A549 (cell line): ENCODE measurements at regions not wholly inside any gene's neighbourhood (a gene's known extent, or its start where the extent isn't known, plus 50 kb on each side); places are given as distances from the start of the nearest gene placed in this dataset.

ENCODE experiments used
- ATAC-seq, 2 experiments: fragments of 200-7000 bp in 1 of 2; fragments of >200 bp in 1 of 2; cut with Nextera tagmentation in 1 of 2; cut with Tn5 transposase in 1 of 2; 3 replicates each; pipeline versions ENCODE4 v1.8.0 to v1.9.1; 2018 to 2020; ENCODE audit warnings: mild to moderate bottlenecking in 1 of 2, moderate library complexity in 1 of 2
- CTCF ChIA-PET: fragments of 300-600 bp; sonication (Branson Sonifier 250); formaldehyde crosslinking; extraction: SDS; loops from one replicate; lab custom pipeline; 2021; ENCODE audit warnings: antibody characterized with exemption, inconsistent platforms; lab: Yijun Ruan, JAX
- POLR2A ChIA-PET: fragments of 350-600 bp; formaldehyde crosslinking; extraction: SDS; loops from one replicate; lab custom pipeline; 2021; ENCODE audit warnings: antibody characterized with exemption, inconsistent platforms; lab: Yijun Ruan, JAX
- DNase-seq, 2 experiments: peaks; one replicate each; pipeline versions ENCODE4 v3.0.0 to v3.0.0-alpha.2; 2011 to 2016; ENCODE audit warnings: low read depth in 1 of 2, low spot score in 1 of 2
- FAIRE-seq: peaks from 2 replicates; lab custom pipeline; 2011; peaks lifted over from hg19 to GRCh38; lab: Jason Lieb, UNC
- H3K27ac ChIP-seq, 2 experiments: fragments of >200 bp; sonication (Bioruptor Twin); formaldehyde crosslinking; 3 replicates each; pipeline ENCODE4 v1.5.1; 2016 to 2017
- H3K4me1 ChIP-seq: fragments of >200 bp; sonication (Bioruptor Twin); formaldehyde crosslinking; 3 replicates; pipeline ENCODE4 v1.6.1; 2016
- H3K4me2 ChIP-seq: fragments of >200 bp; sonication (Bioruptor Twin); formaldehyde crosslinking; 3 replicates; pipeline ENCODE4 v1.6.1; 2016
- H3K4me3 ChIP-seq: fragments of >200 bp; sonication (Bioruptor Twin); formaldehyde crosslinking; 3 replicates; pipeline ENCODE4 v1.5.1; 2016
- H3K9me3 ChIP-seq: fragments of >200 bp; sonication (Bioruptor Twin); formaldehyde crosslinking; 3 replicates; pipeline ENCODE4 v1.6.1; 2016
- ATOH8 ChIP-seq: fragments of 250-450 bp; sonication (Bioruptor Pico); IDR thresholded peaks from 2 replicates; pipeline ENCODE4 v1.5.0; 2020; ENCODE audit warnings: low read depth, mild to moderate bottlenecking, moderate library complexity
- BHLHE40 ChIP-seq: IDR thresholded peaks from 2 replicates; pipeline ENCODE4 v1.6.1; 2012; ENCODE audit warnings: low read depth, low read length, inconsistent platforms
- CEBPB ChIP-seq, 2 experiments: fragments of >200 bp in 1 of 2; sonication (Bioruptor Twin) in 1 of 2; formaldehyde crosslinking in 1 of 2; IDR thresholded peaks; 2 replicates each; pipeline ENCODE4 v1.6.1; 2012 to 2016
- CHD4 ChIP-seq: fragments of 200-600 bp; sonication (generic); IDR thresholded peaks from 2 replicates; pipeline ENCODE4 v1.6.1; 2016; ENCODE audit warnings: antibody characterized with exemption, mild to moderate bottlenecking, borderline replicate concordance
- EHF ChIP-seq: fragments of 250-450 bp; sonication (Bioruptor Pico); IDR thresholded peaks from 2 replicates; pipeline ENCODE4 v1.5.0; 2020; ENCODE audit warnings: mild to moderate bottlenecking
- EHMT2 ChIP-seq: fragments of 200-600 bp; sonication (generic); IDR thresholded peaks from 2 replicates; pipeline ENCODE4 v1.6.1; 2016; ENCODE audit warnings: antibody characterized with exemption, low read depth, mild to moderate bottlenecking, moderate library complexity
- EP300 ChIP-seq, 2 experiments: fragments of >200 bp; sonication (Bioruptor Twin); formaldehyde crosslinking; IDR thresholded peaks; 2 replicates in 1 of 2; 3 replicates in 1 of 2; pipeline ENCODE4 v1.6.1; 2016 to 2017
- ESRRA ChIP-seq: fragments of 150-350 bp; IDR thresholded peaks from 2 replicates; pipeline ENCODE4 v1.6.1; 2014; ENCODE audit warnings: mild to moderate bottlenecking, low read length, borderline replicate concordance
- FOSB ChIP-seq: fragments of 250-450 bp; sonication (Bioruptor Pico); IDR thresholded peaks from 2 replicates; pipeline ENCODE4 v1.5.0; 2020; ENCODE audit warnings: mild to moderate bottlenecking, moderate library complexity
- FOSL2 ChIP-seq, 2 experiments: fragments of 450-650 bp in 1 of 2; fragments of >200 bp in 1 of 2; sonication (Bioruptor Twin) in 1 of 2; formaldehyde crosslinking; IDR thresholded peaks; 2 replicates each; pipeline versions ENCODE4 v1.5.0 to v1.6.1; 2016 to 2020; ENCODE audit warnings: mild to moderate bottlenecking in 1 of 2, moderate library complexity in 1 of 2
- FOXS1 ChIP-seq: fragments of 250-450 bp; sonication (Bioruptor Pico); IDR thresholded peaks from 2 replicates; pipeline ENCODE4 v1.5.0; 2020; ENCODE audit warnings: mild to moderate bottlenecking, moderate library complexity
- GATA3 ChIP-seq: IDR thresholded peaks from 2 replicates; pipeline ENCODE4 v1.6.1; 2012; ENCODE audit warnings: borderline replicate concordance
- HOXA7 ChIP-seq: fragments of 250-450 bp; sonication (Bioruptor Pico); IDR thresholded peaks from 2 replicates; pipeline ENCODE4 v1.5.0; 2020; ENCODE audit warnings: mild to moderate bottlenecking, moderate library complexity
- HOXB13 ChIP-seq: fragments of 250-450 bp; sonication (Bioruptor Pico); IDR thresholded peaks from 2 replicates; pipeline ENCODE4 v1.5.0; 2020; ENCODE audit warnings: low read depth, mild to moderate bottlenecking, moderate library complexity
- HOXB5 ChIP-seq: fragments of 250-450 bp; sonication (Bioruptor Pico); IDR thresholded peaks from 2 replicates; pipeline ENCODE4 v1.5.0; 2020; ENCODE audit warnings: mild to moderate bottlenecking, moderate library complexity
- JUN ChIP-seq, 2 experiments: fragments of >200 bp; sonication (Bioruptor Twin); formaldehyde crosslinking; IDR thresholded peaks; 2 replicates in 1 of 2; 3 replicates in 1 of 2; pipeline ENCODE4 v1.6.1; 2016 to 2017
- JUNB ChIP-seq: fragments of >200 bp; sonication (Bioruptor Twin); formaldehyde crosslinking; IDR thresholded peaks from 2 replicates; pipeline ENCODE4 v1.6.1; 2016
- MAFK ChIP-seq: fragments of 450-650 bp; IDR thresholded peaks from 2 replicates; pipeline ENCODE4 v1.6.1; 2014; ENCODE audit not compliant: partially characterized antibody
- MAZ ChIP-seq: fragments of 150-350 bp; IDR thresholded peaks from 2 replicates; pipeline ENCODE4 v1.6.1; 2014; ENCODE audit warnings: antibody characterized with exemption, low read depth, low read length, borderline replicate concordance
- NFE2L2 ChIP-seq: fragments of 150-350 bp; conservative IDR thresholded peaks from 2 replicates; pipeline ENCODE4 v1.6.1; 2014; ENCODE audit warnings: low read length
- NPAS2 ChIP-seq: fragments of 250-450 bp; sonication (Bioruptor Pico); IDR thresholded peaks from 2 replicates; pipeline ENCODE4 v1.8.0; 2022; ENCODE audit warnings: mild to moderate bottlenecking, moderate library complexity, borderline replicate concordance
- NR3C1 ChIP-seq: fragments of >200 bp; sonication (Bioruptor Twin); formaldehyde crosslinking; IDR thresholded peaks from 3 replicates; pipeline ENCODE4 v1.6.1; 2017
- PBX3 ChIP-seq: IDR thresholded peaks from 2 replicates; pipeline ENCODE4 v1.6.1; 2012
- RCOR1 ChIP-seq: fragments of 150-350 bp; IDR thresholded peaks from 2 replicates; pipeline ENCODE4 v1.6.1; 2014; ENCODE audit warnings: antibody characterized with exemption, low read length, low read depth
- RFX5 ChIP-seq: fragments of 450-650 bp; IDR thresholded peaks from 2 replicates; pipeline ENCODE4 v1.7.1; 2014; ENCODE audit warnings: antibody characterized with exemption, mild to moderate bottlenecking, moderate library complexity
- RNF2 ChIP-seq: fragments of 200-600 bp; sonication (generic); IDR thresholded peaks from 2 replicates; pipeline ENCODE4 v1.6.1; 2016; ENCODE audit warnings: low read depth, mild to moderate bottlenecking, antibody characterized with exemption, moderate library complexity, borderline replicate concordance
- SMC3 ChIP-seq: fragments of >200 bp; sonication (Bioruptor Twin); formaldehyde crosslinking; IDR thresholded peaks from 3 replicates; pipeline ENCODE4 v1.6.1; 2018; ENCODE audit warnings: inconsistent platforms
- TFCP2L1 ChIP-seq: fragments of 250-450 bp; sonication (Bioruptor Pico); IDR thresholded peaks from 2 replicates; pipeline ENCODE4 v1.5.0; 2021; ENCODE audit warnings: mild to moderate bottlenecking
- USF2 ChIP-seq: fragments of 450-650 bp; IDR thresholded peaks from 2 replicates; pipeline ENCODE4 v1.6.1; 2014; ENCODE audit warnings: antibody characterized with exemption
- ZC3H11A ChIP-seq: fragments of 450-650 bp; IDR thresholded peaks from 2 replicates; pipeline ENCODE4 v1.6.1; 2014; ENCODE audit warnings: antibody characterized with exemption, mild to moderate bottlenecking
- ZFP36 ChIP-seq: fragments of 450-650 bp; IDR thresholded peaks from 2 replicates; pipeline ENCODE4 v1.6.1; 2014; ENCODE audit warnings: borderline replicate concordance; ENCODE audit not compliant: partially characterized antibody
- WGBS: methylation state at CpG from one replicate; pipeline ENCODE4 v1.1.6; 2017; ENCODE audit errors: missing lambda C conversion rate; 5-methylcytosine and 5-hydroxymethylcytosine counted together

GRCh38 chr16:9362050-9362449 is 270.6 kb downstream of the HAPSTR1 start:
- no peak for DNase-seq
- FAIRE-seq, result no peak
- H3K4me1 ChIP-seq, result no peaks in the 10 kb centered on the region
- H3K27ac ChIP-seq, result no peak overlapping the region
- H3K4me3 ChIP-seq, result no peak overlapping the region
- ATAC-seq, result no peak
- H3K9me3 ChIP-seq, result no peaks in the 10 kb centered on the region
- CTCF ChIA-PET, result no interaction called here
- 32% methylated on average over 8 of the region's 8 CpGs for WGBS
- H3K4me2 ChIP-seq, result no peak overlapping the region
- POLR2A ChIA-PET, result no interaction called here
- TF ChIP-seq FOSB (CRISPR knock-in tag) (no peak), GATA3 (no peak), RCOR1 (no peak), NFE2L2 (no peak), NR3C1 (no peak), JUN (IDR thresholded peaks at IDR 0.05) (no peak), FOSL2 (IDR thresholded peaks at IDR 0.05) (no peak), FOSL2 (CRISPR knock-in tag; IDR thresholded peaks at IDR 0.05) (no peak), CHD4 (no peak), CEBPB (IDR thresholded peaks at IDR 0.05) (no peak), ESRRA (no peak), NPAS2 (CRISPR knock-in tag) (no peak), FOXS1 (CRISPR knock-in tag) (no peak), PBX3 (no peak), BHLHE40 (no peak), RFX5 (no peak), MAFK (no peak), EHMT2 (no peak), EP300 (IDR thresholded peaks at IDR 0.05) (no peak)

- ChIA-PET CTCF (interaction anchor here (0.6 kb wide), 1 partner anchor 262 kb away, joined by 4 read pairs; no protein-coding TSS in a partner anchor), POLR2A (no interaction called here)
- ATAC-seq, result no peak
- 3% methylated on average over 3 of the region's 3 CpGs for WGBS
- Histone ChIP-seq H3K4me2 (no peak overlapping the region), H3K27ac (no peak overlapping the region), H3K9me3 (no peaks in the 10 kb centered on the region), H3K4me1 (no peaks in the 10 kb centered on the region), H3K4me3 (no peak overlapping the region)
- no peak for TF ChIP-seq CEBPB (IDR thresholded peaks at IDR 0.05)
- TF ChIP-seq EP300 (IDR thresholded peaks at IDR 0.05), result no peak
- TF ChIP-seq ZFP36, result no peak
- no peak for TF ChIP-seq HOXB13 (CRISPR knock-in tag)
- FAIRE-seq, result no peak
- DNase-seq, result no peak
Measured at GRCh38 chr16:9362604-9363003, 271.2 kb downstream of the HAPSTR1 start.

- 41% methylated on average over 10 of the region's 10 CpGs for WGBS
- no peaks in the 10 kb centered on the region for H3K4me1 ChIP-seq
- FAIRE-seq, result no peak
- no peaks in the 10 kb centered on the region for H3K9me3 ChIP-seq
- CTCF ChIA-PET, result no interaction called here
- no peak for ATAC-seq
- no peak for TF ChIP-seq GATA3
- no peak overlapping the region for H3K27ac ChIP-seq
- POLR2A ChIA-PET, result no interaction called here
- no peak overlapping the region for H3K4me2 ChIP-seq
- H3K4me3 ChIP-seq, result no peak overlapping the region
- no peak for DNase-seq
Measured at GRCh38 chr16:9363520-9363919, 272.1 kb downstream of the HAPSTR1 start.

- ChIA-PET CTCF (interaction anchor here (0.7 to 1.2 kb wide), 2 partner anchors 21 to 106 kb away, joined by 3 to 4 read pairs; no protein-coding TSS in a partner anchor), POLR2A (interaction anchor here (0.6 kb wide), 1 partner anchor 450 kb away, joined by 8 read pairs; no protein-coding TSS in a partner anchor)
- H3K27ac ChIP-seq, result no peak overlapping the region
- DNase-seq (no peak), FAIRE-seq (no peak), ATAC-seq (no peak)
- H3K4me3 ChIP-seq, result no peak overlapping the region
- no peaks in the 10 kb centered on the region for H3K9me3 ChIP-seq
- no peaks in the 10 kb centered on the region for H3K4me1 ChIP-seq
- 2% methylated on average over 2 of the region's 2 CpGs for WGBS
- no peak overlapping the region for H3K4me2 ChIP-seq
- TF ChIP-seq JUNB (no peak), MAZ (no peak), HOXB5 (no peak), RNF2 (no peak), GATA3 (no peak), SMC3 (no peak), RFX5 (no peak), TFCP2L1 (CRISPR knock-in tag) (no peak), FOSL2 (IDR thresholded peaks at IDR 0.05) (no peak), FOSL2 (CRISPR knock-in tag; IDR thresholded peaks at IDR 0.05) (no peak), ZFP36 (no peak), ZC3H11A (no peak), EHF (no peak), HOXA7 (no peak), ATOH8 (CRISPR knock-in tag) (no peak), USF2 (no peak), HOXB13 (CRISPR knock-in tag) (no peak)
Measured at GRCh38 chr16:9364721-9365369, 273.4 kb downstream of the HAPSTR1 start.
